Motor neuron (in vitro differentiated cells): ENCODE measurements at regions not wholly inside any gene's neighbourhood (a gene's known extent, or its start where the extent isn't known, plus 50 kb on each side); places are given as distances from the start of the nearest gene placed in this dataset.

Experiments
- ATAC-seq, 8 experiments: fragments of 200-7000 bp; cut with Tn5 transposase; replicated peaks in 6 of 8; 2 replicates each; pipeline ENCODE4 v1.8.0; 2021; ENCODE audit warnings: mild to moderate bottlenecking in 8 of 8, moderate library complexity in 8 of 8
- H3K27ac ChIP-seq, 2 donors: fragments of 250-450 bp; sonication (Bioruptor Pico); 2 replicates each; pipeline ENCODE4 v1.9.0; 2021; ENCODE audit warnings: antibody characterized with exemption in 2 of 2, mild to moderate bottlenecking in 2 of 2, moderate library complexity in 1 of 2
- H3K4me1 ChIP-seq, 2 donors: fragments of 250-450 bp; sonication (Bioruptor Pico); replicated peaks in 1 of 2; 2 replicates each; pipeline ENCODE4 v1.6.1; 2021; ENCODE audit warnings: antibody characterized with exemption in 2 of 2, mild to moderate bottlenecking in 2 of 2, moderate library complexity in 1 of 2
- H3K4me3 ChIP-seq, 5 donors: fragments of 250-450 bp; sonication (Bioruptor Pico); 2 replicates each; pipeline ENCODE4 v1.9.0; 2021; ENCODE audit warnings: antibody characterized with exemption in 5 of 5, mild to moderate bottlenecking in 5 of 5, moderate library complexity in 4 of 5
- WGBS, 10 experiments: fragments of 450-650 bp; shearing (Covaris generic); methylation state at CpG; one replicate each; pipeline ENCODE4 v1.0.0; 2022; 5-methylcytosine and 5-hydroxymethylcytosine counted together
- in situ Hi-C, 9 experiments: fragments of 400-800 bp; cut with MboI; loops; one replicate each; pipeline ENCODE4 v1.15.0; 2021; ENCODE audit warnings: low sequenced_read_pairs in 9 of 9, low pct_unique_long_range_greater_than_20kb in 2 of 9; ENCODE audit not compliant: unreplicated experiment in 9 of 9

DNA sequence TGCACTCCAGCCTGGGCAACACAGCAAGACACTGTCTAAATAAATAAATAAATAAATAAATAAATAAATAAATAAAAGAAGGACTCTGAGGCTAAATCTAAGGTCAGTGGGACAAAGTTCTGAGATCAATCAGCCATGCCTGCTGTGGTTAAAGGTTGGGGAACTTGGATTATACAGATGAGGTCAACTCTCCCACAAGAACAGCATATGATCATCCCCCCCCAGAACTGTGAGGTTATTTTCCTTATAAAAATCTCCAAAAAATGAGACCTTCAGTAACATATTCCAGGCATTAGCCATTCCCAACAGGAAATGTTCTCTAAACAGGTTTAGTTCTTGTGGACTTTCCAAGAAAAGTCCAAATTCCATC is 90.3 kb downstream of the C16orf95 start:
- no peak for ATAC-seq
- Histone ChIP-seq H3K4me1 (no peaks in the 10 kb centered on the region), H3K27ac (no peak overlapping the region), H3K4me3 (no peak overlapping the region)
- in situ Hi-C loops, result no loop called here

GRCh38 chr16:87227296-87227951 is 89.8 kb downstream of the C16orf95 start:
- Histone ChIP-seq H3K4me3 (no peak overlapping the region), H3K27ac (no peak overlapping the region), H3K4me1 (no peaks in the 10 kb centered on the region)
- in situ Hi-C loops, result no loop called here
- no peak for ATAC-seq
- 30 to 100% (median 94%) methylated on average over 1 to 10 of the region's 24 CpGs; no CpG with 5 or more reads in 2 of the 10 experiments for WGBS, 10 experiments

DNA sequence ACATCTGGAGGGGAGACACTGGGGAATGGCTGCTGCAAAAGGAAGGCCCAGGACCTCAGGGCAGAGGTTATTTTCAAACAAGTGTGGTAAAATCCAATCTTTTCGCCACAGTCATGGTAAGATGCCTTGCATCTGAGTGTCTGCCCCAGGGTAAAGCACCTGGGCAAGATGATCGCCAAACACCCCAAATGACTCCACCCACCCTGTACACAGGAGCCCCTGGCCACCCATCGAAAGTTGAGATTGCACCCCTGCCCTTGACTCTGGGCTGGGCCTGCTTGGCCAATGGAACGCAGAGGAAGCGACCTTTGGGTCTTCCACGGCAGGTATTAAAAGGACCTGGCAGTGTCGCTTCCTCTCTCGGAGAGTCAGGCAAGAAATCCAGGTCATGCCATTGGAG is 88.8 kb downstream of the C16orf95 start:
- Histone ChIP-seq H3K27ac (no peak overlapping the region), H3K4me1 (no peaks in the 10 kb centered on the region), H3K4me3 (no peak overlapping the region)
- no peak for ATAC-seq
- WGBS, 10 experiments, result 97 to 100% (median 100%) methylated on average over 1 to 6 of the region's 8 CpGs; no CpG with 5 or more reads in 6 of the 10 experiments
- in situ Hi-C loops, result no loop called here

- Histone ChIP-seq H3K4me1 (peaks cover 0 to 3% of the 10 kb centered on the region in 2 donors), H3K4me3 (no peak overlapping the region), H3K27ac (no peak overlapping the region)
- in situ Hi-C loops, result no loop called here
- 42 to 100% (median 81%) methylated on average over 1 to 12 of the region's 18 CpGs; no CpG with 5 or more reads in 1 of the 10 experiments for WGBS, 10 experiments
- no peak for ATAC-seq
Measured at GRCh38 chr16:87229230-87230188, 87.7 kb downstream of the C16orf95 start.

DNA sequence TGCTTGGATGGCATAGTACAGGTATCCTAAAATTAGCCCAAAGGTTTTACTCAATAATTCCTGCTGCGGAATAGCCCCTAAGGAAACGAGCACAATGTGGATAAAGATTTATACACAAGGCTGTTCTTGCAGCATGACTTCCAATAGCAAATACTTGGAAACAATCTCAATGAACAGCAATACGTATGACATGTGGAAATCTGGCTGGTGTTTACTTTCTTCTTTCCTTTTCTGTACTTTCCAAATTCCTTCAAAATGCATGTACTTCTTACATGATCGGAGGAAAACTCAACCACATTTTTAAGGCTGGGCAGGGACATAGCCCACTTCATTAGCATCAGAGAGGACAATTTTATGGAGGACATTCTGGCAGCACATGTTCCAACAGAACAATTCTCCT is 86.6 kb downstream of the C16orf95 start:
- peaks cover 0 to 5% of the 10 kb centered on the region in 2 donors for H3K4me1 ChIP-seq
- ATAC-seq, result no peak
- in situ Hi-C loops, result no loop called here
- H3K4me3 ChIP-seq, result no peak overlapping the region
- H3K27ac ChIP-seq, result no peak overlapping the region
- WGBS, 10 experiments, result 0 to 100% (median 93%) methylated on average over 2 to 4 of the region's 4 CpGs; no CpG with 5 or more reads in 1 of the 10 experiments

DNA sequence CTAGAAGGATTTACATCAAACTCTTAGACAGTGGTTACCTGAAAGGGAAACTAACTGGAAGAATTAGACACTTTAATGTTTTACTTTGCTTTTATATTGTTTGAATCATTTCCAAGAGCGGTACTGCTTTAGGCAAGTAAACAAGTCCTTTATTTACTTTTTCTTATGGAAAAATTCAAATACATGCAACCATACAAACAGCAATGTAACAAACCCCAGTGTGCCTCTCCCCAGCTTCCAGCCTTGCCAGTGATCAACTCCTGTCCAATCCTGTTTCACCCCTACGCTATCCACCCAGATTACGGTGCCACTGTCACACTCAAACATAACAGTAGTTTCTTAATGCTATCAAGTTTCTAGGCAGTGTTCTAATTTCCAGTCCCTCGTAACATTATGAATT is 85.9 kb downstream of the C16orf95 start:
- Histone ChIP-seq H3K4me3 (no peak overlapping the region), H3K4me1 (peaks cover 0 to 5% of the 10 kb centered on the region in 2 donors), H3K27ac (no peak overlapping the region)
- in situ Hi-C loops, result no loop called here
- 64 to 100% (median 90%) methylated on average over 1 to 4 of the region's 4 CpGs; no CpG with 5 or more reads in 3 of the 10 experiments for WGBS, 10 experiments
- no peak for ATAC-seq

DNA sequence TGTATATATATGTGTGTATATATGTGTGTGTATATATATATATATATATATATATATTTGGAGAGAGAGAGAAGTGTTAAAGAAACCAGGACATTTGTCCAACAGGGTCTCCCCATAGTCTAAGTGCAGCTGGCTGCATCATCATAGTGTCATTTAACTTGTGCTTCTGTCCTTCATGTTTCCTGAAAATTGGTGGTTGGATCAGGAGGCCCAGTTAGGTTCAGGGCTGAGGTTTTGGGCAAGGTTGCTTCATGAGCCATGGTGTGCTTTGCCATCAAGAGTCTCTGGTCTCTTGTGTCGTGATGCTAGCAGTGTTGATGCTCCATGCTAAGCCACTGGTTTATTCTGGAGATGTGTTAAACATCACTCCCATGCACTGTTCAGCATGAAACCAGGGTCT is 85.3 kb downstream of the C16orf95 start:
- H3K4me1 ChIP-seq, result peaks cover 0 to 5% of the 10 kb centered on the region in 2 donors
- no peak for ATAC-seq
- 0 to 100% (median 80%) methylated on average over 1 of the region's 1 CpG; no CpG with 5 or more reads in 7 of the 10 experiments for WGBS, 10 experiments
- H3K4me3 ChIP-seq, result no peak overlapping the region
- in situ Hi-C loops, result no loop called here
- H3K27ac ChIP-seq, result no peak overlapping the region

GRCh38 chr16:87233928-87234327 is 83.3 kb downstream of the C16orf95 start:
- no peak overlapping the region for H3K4me3 ChIP-seq
- WGBS, 10 experiments, result 60 to 83% (median 68%) methylated on average over 1 to 6 of the region's 10 CpGs; no CpG with 5 or more reads in 4 of the 10 experiments
- no peak overlapping the region for H3K27ac ChIP-seq
- peaks cover 0 to 5% of the 10 kb centered on the region in 2 donors for H3K4me1 ChIP-seq
- ATAC-seq, result peak in 3 of 8 experiments; percentile 62 to 91 (median 71)
- in situ Hi-C loops, result no loop called here

DNA sequence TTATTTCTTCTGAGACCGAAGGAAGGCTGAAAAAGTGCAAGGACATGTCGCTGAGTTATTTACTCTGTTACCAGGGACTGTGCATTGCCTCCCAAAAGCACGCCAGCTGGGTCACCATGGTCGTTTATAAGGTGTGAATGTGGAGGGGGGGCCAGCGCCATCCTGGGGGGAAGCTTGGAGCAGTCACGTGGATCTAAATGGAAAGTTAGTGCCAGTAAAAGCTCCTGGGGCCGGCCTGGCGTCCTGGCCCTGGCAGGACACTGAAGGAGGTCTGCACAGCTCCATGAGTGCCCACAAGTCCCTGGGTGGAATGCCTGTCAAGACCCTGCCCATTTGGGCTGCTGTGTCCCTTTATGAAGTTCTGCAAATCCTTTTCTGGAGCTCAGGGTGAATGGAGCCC is 82.6 kb downstream of the C16orf95 start:
- in situ Hi-C loops, result no loop called here
- WGBS, 10 experiments, result 0 to 100% (median 70%) methylated on average over 1 to 5 of the region's 8 CpGs; no CpG with 5 or more reads in 2 of the 10 experiments
- peak in 2 of 8 experiments; percentile 14 to 86 for ATAC-seq

GRCh38 chr16:87235810-87236515 is 81.2 kb downstream of the C16orf95 start:
- peaks cover 0 to 5% of the 10 kb centered on the region in 2 donors for H3K4me1 ChIP-seq
- in situ Hi-C loops, result no loop called here
- ATAC-seq, result no peak
- H3K27ac ChIP-seq, result no peak overlapping the region
- H3K4me3 ChIP-seq, result no peak overlapping the region
- WGBS, 10 experiments, result 0 to 100% (median 87%) methylated on average over 1 to 4 of the region's 15 CpGs; no CpG with 5 or more reads in 2 of the 10 experiments

More for the DNA sequence above, 82.6 kb downstream of the C16orf95 start:
- Histone ChIP-seq H3K27ac (no peak overlapping the region), H3K4me1 (peaks cover 0 to 5% of the 10 kb centered on the region in 2 donors), H3K4me3 (no peak overlapping the region)

GRCh38 chr16:87236516-87237115 is 80.6 kb downstream of the C16orf95 start:
- WGBS, 10 experiments, result 73 to 100% (median 89%) methylated on average over 4 to 10 of the region's 13 CpGs; no CpG with 5 or more reads in 4 of the 10 experiments
- in situ Hi-C loops, result no loop called here
- no peak for ATAC-seq
- no peak overlapping the region for H3K27ac ChIP-seq
- no peak overlapping the region for H3K4me3 ChIP-seq
- H3K4me1 ChIP-seq, result peaks cover 0 to 5% of the 10 kb centered on the region in 2 donors

DNA sequence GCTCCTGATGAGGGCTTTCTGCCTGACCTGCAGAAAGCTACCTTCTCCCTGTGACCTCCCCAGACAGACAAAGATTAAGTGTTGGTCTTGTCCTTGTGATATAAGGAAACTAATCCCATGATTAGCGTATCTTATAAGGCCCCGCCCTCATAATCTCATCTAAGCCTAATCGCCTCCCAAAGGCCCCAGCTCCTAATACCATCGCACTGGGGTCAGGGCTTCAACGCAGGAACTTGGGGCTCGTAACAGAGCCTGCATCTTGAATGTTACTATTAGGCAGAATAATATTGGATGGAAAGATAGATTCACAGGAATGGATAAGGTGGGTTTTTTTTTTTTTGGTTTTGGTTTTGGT is 78.9 kb downstream of the C16orf95 start:
- in situ Hi-C loops, result no loop called here
- Histone ChIP-seq H3K27ac (no peak overlapping the region), H3K4me1 (peaks cover 0 to 10% of the 10 kb centered on the region in 2 donors), H3K4me3 (no peak overlapping the region)
- ATAC-seq, result no peak
- 60 to 100% (median 98%) methylated on average over 1 to 4 of the region's 6 CpGs; no CpG with 5 or more reads in 2 of the 10 experiments for WGBS, 10 experiments
